ENCODE measurements at regions not wholly inside any gene's neighbourhood (a gene's known extent, or its start where the extent isn't known, plus 50 kb on each side); places are given as distances from the start of the nearest gene placed in this dataset.

DNA sequence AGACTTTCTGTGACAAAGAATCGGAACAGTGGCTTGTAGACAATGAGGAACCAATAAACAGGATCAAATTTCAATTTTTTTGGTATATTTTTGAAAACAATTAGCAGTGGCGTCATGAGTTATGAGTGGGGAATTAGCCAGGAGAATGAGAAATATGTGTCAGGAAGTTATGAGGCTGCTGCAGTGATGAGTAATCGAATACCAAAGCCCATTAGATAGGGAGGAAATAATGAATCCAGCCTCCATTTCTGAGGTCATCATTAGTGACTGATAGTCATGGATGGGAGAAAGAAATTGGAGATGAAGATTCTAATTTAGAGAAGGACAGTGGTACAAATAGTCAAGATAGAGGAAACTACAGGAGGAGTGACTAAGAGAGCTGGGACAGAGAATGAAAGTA is 673.1 kb upstream of the VRK2 start:
- no peak overlapping the region for H3K4me3 ChIP-seq (ENCODE audit: low read depth, low read length)
- DNase-seq (ENCODE audit: low read depth) = no peak
- TF ChIP-seq POLR2A (IDR thresholded peaks at IDR 0.05; ENCODE audit: extremely low read depth, insufficient read length) (no peak), MYC (IDR thresholded peaks at IDR 0.05; ENCODE audit: low read depth, low read length) (no peak)
- TF ChIP-seq, protein P1, sequence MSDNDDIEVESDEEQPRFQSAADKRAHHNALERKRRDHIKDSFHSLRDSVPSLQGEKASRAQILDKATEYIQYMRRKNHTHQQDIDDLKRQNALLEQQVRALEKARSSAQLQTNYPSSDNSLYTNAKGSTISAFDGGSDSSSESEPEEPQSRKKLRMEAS (IDR thresholded peaks at IDR 0.05; ENCODE audit: low read depth, low read length) = no peak
- TF ChIP-seq, protein P2, sequence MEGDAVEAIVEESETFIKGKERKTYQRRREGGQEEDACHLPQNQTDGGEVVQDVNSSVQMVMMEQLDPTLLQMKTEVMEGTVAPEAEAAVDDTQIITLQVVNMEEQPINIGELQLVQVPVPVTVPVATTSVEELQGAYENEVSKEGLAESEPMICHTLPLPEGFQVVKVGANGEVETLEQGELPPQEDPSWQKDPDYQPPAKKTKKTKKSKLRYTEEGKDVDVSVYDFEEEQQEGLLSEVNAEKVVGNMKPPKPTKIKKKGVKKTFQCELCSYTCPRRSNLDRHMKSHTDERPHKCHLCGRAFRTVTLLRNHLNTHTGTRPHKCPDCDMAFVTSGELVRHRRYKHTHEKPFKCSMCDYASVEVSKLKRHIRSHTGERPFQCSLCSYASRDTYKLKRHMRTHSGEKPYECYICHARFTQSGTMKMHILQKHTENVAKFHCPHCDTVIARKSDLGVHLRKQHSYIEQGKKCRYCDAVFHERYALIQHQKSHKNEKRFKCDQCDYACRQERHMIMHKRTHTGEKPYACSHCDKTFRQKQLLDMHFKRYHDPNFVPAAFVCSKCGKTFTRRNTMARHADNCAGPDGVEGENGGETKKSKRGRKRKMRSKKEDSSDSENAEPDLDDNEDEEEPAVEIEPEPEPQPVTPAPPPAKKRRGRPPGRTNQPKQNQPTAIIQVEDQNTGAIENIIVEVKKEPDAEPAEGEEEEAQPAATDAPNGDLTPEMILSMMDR (IDR thresholded peaks at IDR 0.05; ENCODE audit: low read depth, low read length) = no peak

DNA sequence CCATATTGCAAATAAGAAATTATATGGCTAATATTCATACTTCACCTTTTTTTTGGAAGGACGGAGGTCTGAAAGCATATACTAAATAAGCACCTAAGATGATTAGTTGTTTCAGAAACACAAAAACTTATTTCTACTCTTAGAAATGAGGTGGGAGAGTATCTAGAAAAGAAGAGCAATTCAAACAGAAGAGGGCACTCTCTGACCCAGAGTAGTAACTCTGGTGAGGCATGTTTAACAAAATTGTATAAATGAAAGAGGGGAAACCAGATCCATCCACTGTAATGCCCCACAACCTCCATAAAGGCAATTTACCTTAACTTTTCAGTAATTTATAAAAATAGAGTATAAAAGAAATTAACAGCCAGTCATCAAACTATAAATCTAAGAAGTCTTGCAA is 669.6 kb upstream of the VRK2 start:
- no peak overlapping the region for H3K4me3 ChIP-seq (ENCODE audit: low read depth, low read length)
- no peak for TF ChIP-seq POLR2A (IDR thresholded peaks at IDR 0.05; ENCODE audit: extremely low read depth, insufficient read length)
- TF ChIP-seq, protein P2 (IDR thresholded peaks at IDR 0.05; ENCODE audit: low read depth, low read length) = peak; percentile 19
- TF ChIP-seq, protein P1 (IDR thresholded peaks at IDR 0.05; ENCODE audit: low read depth, low read length) = no peak
- peak; percentile 39 for DNase-seq (ENCODE audit: low read depth)

DNA sequence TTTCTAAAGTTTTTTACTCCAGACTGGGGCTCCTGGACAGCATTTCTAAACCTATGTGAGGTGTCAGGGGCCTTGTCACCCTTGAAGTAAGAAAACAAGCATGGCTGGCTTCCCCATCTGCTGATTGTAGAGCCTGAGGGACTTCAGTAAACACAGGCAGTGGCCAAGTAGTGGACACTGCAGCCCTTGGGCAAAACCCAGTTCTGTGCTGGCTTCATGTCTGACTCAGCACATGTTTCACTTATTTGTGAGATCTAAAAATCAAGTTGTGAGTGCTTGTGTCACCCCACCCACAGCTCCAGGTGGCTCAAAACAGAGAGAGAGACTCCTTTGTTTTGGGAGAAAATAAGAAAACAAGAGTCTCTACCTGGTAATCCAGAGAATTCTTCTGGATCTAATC is 660.3 kb upstream of the VRK2 start:
- TF ChIP-seq, protein P1 (IDR thresholded peaks at IDR 0.05; ENCODE audit: low read depth, low read length) = no peak
- TF ChIP-seq MYC (IDR thresholded peaks at IDR 0.05; ENCODE audit: low read depth, low read length) (no peak), POLR2A (IDR thresholded peaks at IDR 0.05; ENCODE audit: extremely low read depth, insufficient read length) (no peak)
- TF ChIP-seq, protein P2 (IDR thresholded peaks at IDR 0.05; ENCODE audit: low read depth, low read length) = no peak
- no peak overlapping the region for H3K4me3 ChIP-seq (ENCODE audit: low read depth, low read length)
- DNase-seq (ENCODE audit: low read depth) = no peak

DNA sequence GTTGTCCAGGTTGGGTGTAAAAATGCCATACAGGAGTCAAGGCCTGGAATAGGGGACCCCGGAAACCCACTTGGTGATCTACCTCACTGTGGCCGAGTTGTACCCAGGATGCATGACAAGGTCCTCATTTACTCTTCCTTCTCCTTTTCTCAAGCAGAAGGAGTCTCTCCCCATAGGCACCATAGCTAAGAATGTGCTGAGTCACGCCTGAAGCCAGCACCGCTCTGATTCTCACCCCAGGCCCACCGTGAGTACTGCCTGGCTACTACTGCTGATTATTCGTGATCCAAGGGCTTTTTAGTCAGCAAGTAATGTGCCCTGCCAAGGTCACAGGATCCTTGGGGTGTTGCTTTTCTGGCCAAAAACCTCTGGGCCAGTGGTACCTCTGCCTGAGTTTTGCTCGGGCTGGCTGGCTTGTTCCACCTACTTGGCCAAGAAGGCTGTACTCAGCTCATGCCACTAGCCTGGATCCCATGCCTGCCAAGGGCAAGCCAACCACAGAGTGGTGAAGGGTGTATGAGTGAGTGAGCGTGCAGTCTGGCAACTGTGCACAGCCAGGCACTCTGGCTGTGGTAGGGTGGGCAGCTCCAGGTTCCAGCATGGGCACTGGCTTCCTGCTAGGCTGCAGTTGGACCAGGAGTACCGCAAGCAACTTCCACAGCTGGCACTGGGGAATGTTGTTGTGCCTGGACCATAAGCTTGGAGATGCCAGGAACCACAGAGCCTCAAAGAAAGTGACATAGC is 650.1 kb upstream of the VRK2 start:
- DNase-seq (ENCODE audit: low read depth) = peak; percentile 52
- TF ChIP-seq MYC (IDR thresholded peaks at IDR 0.05; ENCODE audit: low read depth, low read length) (no peak), POLR2A (IDR thresholded peaks at IDR 0.05; ENCODE audit: extremely low read depth, insufficient read length) (no peak)
- H3K4me3 ChIP-seq (ENCODE audit: low read depth, low read length) = no peak overlapping the region

DNA sequence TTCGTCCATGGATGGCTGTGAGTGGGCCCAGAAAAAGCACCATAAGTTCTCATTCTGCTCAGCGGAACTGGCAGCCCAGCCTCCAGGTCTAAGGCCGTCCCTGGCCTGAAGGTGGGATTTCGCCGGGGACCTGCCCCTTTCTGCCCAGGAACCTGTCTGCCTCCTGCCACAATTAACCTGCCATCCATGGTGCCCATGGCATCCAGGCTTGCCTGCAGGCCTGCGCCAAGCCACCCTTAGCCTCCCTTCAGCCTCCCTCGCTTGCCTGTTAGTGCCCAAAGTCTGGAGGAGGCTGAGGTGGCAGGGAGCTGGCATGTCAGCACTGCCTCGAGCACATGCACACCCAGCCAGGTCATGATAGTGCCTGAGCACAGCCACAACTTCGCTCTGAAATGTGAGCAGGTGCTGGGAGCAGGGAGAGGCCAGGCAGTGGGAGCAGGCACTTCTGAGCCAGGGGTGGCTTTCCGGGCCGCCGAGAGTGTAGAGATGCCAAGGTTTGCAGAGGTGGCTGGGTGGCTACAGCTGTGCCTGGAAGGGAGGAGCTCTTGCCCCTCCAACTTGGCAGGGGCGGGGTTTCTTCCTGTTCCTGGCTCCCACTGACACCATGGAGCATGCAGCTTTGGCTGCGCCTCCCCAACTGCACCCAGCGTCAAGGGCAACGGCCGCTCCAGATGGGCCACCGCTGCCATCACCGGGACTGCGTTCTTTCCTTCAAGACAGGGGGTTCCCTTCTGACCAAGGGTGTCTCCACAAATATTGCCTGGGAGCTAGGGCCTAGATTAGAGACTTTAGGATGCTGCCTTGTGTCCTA is 648.9 kb upstream of the VRK2 start:
- no peak for DNase-seq (ENCODE audit: low read depth)

More for the DNA sequence above, 648.9 kb upstream of the VRK2 start:
- H3K4me3 ChIP-seq (ENCODE audit: low read depth, low read length) = no peak overlapping the region
- no peak for TF ChIP-seq POLR2A (IDR thresholded peaks at IDR 0.05; ENCODE audit: extremely low read depth, insufficient read length)
- TF ChIP-seq, protein P1 (IDR thresholded peaks at IDR 0.05; ENCODE audit: low read depth, low read length) = no peak
- TF ChIP-seq, protein P2 (IDR thresholded peaks at IDR 0.05; ENCODE audit: low read depth, low read length) = no peak

Measured in NB4 (cell line).